Right lung (tissue), 2 donors: ENCODE measurements at regions not wholly inside any gene's neighbourhood (a gene's known extent, or its start where the extent isn't known, plus 50 kb on each side); places are given as distances from the start of the nearest gene placed in this dataset.
"Not testable (repeated sequence)": the region's sequence is repeated elsewhere in the genome, so short reads cannot be mapped to it uniquely, and the experiment has no call there.

Source experiments
- DNase-seq, 2 donors: peaks; one replicate each; pipeline ENCODE4 v3.0.0-alpha.2; 2013

DNA sequence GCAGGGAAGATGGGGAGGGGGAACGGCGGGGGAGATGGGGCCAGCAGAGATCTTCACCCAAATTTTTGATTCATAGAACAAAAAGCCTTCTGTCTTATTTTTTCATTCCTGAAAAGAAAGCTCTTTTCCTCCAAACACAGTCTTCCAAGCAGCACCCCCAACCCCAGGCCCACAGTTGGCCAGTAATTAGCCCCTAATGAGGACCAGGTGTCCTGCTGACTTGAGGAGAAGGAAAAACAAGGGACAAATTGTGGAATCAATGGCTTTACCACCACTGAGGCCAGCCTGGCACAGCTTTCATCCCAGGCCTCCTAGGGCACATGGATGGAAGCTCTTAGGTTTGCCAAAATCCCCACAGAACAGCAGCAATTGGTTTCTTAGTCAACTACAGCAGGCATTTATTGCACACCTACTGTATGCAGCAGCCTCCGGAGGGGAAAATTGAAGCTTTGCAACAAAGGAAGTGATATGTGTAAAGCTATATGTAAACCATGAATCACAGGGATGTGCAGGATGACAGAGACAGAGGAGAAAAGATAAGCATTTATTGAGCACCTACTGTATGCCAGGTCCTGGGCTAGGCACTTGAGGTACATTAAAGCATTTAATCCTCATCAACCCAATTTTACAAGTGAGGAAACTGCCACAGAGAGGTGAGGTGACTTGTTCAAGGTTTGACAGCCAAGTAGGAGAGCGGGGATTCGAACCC lies 199.5 kb downstream of the TBC1D2B start:
- no peak for DNase-seq

GRCh38 chr15:77876107-77876820 lies 201.2 kb downstream of the TBC1D2B start:
- DNase-seq, result not testable (repeated sequence)

GRCh38 chr15:77875066-77875721 lies 202.3 kb downstream of the TBC1D2B start:
- DNase-seq, result peak in 1 of 2 donors; percentile 34

- no peak for DNase-seq
Observed at GRCh38 chr15:77874063-77874462, 203.4 kb downstream of the TBC1D2B start.

GRCh38 chr15:77872521-77873425 lies 204.7 kb downstream of the TBC1D2B start:
- DNase-seq, result not testable (repeated sequence)

DNA sequence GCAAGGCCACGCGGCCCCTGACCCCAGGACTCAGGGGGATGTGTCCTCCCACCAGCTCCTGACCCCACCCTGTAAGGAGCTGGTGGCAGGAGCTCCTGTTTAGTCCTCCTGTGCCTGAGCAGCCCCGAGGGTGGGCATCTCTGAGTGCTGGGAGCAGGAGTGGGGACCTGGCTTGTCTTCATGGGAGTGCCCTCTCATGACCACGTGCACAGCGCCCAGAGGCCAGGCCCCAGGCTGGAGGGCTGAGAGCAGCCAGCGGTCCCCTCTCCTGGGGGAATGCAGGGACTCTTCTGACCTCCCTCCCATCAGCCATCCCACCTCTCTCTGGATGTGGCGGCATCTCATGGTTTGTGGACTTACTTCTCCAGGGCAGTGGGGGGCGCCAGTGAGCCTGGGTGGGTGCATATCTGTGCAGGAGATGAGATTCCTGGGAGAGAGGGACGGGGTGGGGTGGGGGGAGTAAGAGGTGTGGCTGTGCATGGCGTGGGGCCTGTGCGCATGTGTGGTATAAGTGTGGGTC lies 205.6 kb downstream of the TBC1D2B start:
- DNase-seq, result no peak

- peak in 1 of 2 donors; percentile 24 for DNase-seq
Observed at GRCh38 chr15:77870195-77871065, 207.1 kb downstream of the TBC1D2B start.

DNA sequence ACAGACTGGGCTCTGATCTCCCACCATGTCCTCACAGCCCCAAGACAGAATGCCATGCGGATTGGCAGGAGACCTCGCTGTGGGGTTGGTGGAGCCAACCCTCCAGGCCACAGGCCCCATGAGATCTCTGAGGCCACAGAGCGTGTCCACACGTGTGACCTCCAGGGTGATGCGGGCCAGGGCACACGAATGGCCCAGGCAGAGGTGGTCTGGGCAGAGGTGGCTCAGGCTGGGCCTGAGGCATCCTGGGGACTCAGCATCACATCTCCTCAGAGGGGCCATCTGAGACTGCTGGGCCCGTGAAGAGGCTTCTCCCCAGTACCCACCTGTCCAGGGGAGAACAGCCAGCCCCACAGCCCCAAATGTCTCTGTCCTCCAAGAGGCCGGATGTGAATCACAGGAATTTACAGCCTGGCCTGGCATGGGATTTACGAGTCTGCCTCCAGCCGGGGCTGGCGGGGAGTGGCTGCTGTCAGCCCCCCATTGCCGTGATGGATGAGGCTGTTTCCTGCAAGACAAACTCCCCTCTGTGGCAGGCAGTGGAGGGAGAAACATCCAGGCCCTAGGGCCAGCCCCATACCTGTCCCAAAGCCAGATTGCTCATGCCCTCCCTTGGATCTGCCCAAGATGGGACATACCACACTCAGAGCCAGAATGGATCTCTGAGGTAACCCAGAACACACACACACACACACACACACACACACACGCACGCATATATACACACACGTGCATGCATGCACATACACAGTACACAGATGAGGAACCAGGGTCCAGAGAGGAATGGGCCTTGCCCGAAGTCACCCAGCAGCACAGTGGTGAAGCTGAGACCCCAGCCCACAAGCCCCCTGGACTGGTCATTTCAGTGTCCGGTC lies 208.3 kb downstream of the TBC1D2B start:
- no peak for DNase-seq

DNA sequence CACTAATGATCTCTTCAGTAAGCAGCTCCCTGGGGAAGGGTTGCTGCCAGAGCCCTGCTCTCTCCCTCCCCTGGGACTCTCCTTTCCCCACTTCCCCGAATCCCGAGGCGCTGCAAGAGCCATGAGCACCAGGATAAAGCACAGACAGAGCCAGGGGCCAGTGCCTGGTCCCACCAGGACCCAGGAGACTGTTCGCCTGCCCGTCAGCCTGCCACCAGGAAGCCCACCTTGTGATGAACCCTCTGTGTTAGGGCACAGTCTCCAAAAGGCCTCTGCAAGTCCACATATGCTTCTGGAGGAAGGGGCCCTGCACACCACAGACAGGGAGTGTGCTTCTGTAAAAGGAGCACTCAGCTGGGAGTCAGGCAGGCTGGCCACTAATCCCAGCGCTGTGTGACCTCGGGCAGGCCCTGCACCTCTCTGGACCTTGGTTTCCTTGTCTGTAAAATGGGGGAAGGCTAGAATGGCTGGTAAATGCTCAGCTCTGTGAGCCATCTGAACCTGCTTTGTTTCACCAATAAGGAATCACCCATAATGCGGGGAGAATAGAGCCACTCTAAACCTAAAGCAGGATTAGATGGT lies 209.4 kb downstream of the TBC1D2B start:
- not testable (repeated sequence) for DNase-seq

- no peak for DNase-seq
Observed at GRCh38 chr15:77867266-77868047, 210.1 kb downstream of the TBC1D2B start.

- no peak for DNase-seq
Observed at GRCh38 chr15:77866596-77867125, 210.8 kb downstream of the TBC1D2B start.

GRCh38 chr15:77866186-77866585 lies 211.3 kb downstream of the TBC1D2B start:
- no peak for DNase-seq

GRCh38 chr15:77865701-77866100 lies 211.8 kb downstream of the TBC1D2B start:
- DNase-seq, result no peak

DNA sequence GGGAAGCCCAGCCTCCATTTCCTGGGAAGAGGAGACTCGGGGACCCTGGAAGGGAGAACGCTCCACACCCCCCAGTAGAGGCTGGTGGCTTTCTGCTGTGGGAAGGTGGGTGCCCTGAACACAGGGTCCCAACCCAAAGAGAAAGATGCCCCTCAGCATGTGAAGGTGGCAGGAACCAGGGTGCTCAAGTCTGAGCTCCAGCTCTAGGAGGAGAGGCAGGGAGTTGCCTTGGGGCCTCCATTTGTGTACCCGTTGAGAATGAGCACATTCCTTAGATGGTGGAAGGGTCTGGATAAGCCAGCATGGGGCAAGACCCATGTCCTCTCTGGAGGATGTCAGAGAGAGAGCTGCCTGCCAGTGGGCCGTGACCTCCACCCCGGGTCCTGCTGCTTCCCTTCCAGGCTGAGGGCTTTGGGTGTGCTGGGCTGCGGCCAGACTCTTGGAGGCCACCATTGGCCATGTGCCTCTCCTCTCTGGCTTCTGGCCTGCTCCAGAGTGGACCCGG lies 212.4 kb downstream of the TBC1D2B start:
- DNase-seq, result no peak

DNA sequence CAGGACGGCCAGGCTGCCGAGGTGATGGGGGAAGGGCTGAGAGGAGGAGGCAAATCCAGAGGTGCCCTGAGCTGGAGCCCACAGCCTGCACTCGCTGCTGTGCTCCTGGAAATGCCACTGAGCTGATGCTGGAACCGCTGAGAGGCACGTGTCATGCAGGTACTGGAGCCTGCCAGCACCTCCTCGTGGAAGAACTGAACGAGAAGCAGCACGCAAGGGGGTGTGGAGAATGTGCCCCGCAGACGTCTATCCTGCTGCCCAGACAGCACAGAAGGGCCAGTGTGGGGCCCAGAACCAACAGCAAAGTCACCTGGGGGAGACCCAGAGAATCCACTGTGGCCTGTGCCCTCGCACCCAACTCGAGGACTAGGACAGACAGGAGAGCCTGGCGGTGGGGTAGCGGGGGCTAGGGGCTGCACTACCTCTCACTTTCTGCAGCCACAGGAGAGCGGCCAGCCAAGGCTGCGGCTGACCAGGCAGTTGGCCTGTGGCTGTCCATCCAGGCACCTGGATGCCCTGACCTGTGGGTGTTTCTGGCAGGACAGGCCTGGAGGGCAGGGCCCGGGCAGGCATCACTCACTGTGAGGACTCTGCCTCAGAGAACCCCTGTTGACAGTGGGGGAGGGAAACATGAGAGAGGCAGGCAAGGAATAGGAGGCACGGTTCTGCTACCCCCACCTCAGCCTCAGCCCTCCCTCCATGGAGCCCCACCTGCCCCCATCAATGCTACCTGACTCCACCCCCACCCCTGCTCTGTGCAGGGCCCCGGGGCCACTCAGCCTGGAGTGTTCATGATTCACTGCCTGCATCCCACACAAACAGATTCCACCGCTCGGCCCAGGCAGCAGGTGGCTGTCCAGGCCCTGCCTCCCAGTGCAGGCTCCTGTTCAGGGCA lies 213.1 kb downstream of the TBC1D2B start:
- no peak for DNase-seq

GRCh38 chr15:77863491-77864105 lies 213.9 kb downstream of the TBC1D2B start:
- no peak for DNase-seq
